H1 (cell line): ENCODE measurements at regions not wholly inside any gene's neighbourhood (a gene's known extent, or its start where the extent isn't known, plus 50 kb on each side); places are given as distances from the start of the nearest gene placed in this dataset.

Experiments
- CTCF ChIA-PET: fragments of 300-600 bp; sonication (Branson Sonifier 250); formaldehyde crosslinking; loops from one replicate; lab custom pipeline; 2021; ENCODE audit not compliant: partially characterized antibody; lab: Charles Lee
- POLR2A ChIA-PET: fragments of 300-600 bp; sonication (Branson Sonifier 250); formaldehyde crosslinking; loops from one replicate; lab custom pipeline; 2021; ENCODE audit warnings: inconsistent platforms; ENCODE audit not compliant: partially characterized antibody; lab: Charles Lee
- DNase-seq, 2 experiments: peaks; one replicate each; pipeline versions ENCODE4 v3.0.0 to v3.0.0-alpha.2; 2010 to 2022; ENCODE audit warnings: low spot score in 2 of 2, low read depth in 1 of 2, mixed read lengths in 1 of 2
- FAIRE-seq: peaks from 2 replicates; lab custom pipeline; 2011; peaks lifted over from hg19 to GRCh38; lab: Jason Lieb, UNC
- H2AFZ ChIP-seq: 2 replicates; pipeline ENCODE4 v1.8.1; 2012; ENCODE audit warnings: low read length, inconsistent platforms
- H2AK5ac ChIP-seq: 2 replicates; pipeline ENCODE4 v1.6.1; 2013; ENCODE audit warnings: low read depth, low read length
- H2BK120ac ChIP-seq: replicated peaks from 2 replicates; pipeline ENCODE3; 2013; ENCODE audit warnings: low read depth, low read length, inconsistent platforms
- H2BK12ac ChIP-seq: 2 replicates; pipeline ENCODE4 v1.6.1; 2013; ENCODE audit warnings: low read depth, low read length
- H2BK15ac ChIP-seq: 2 replicates; pipeline ENCODE4 v1.6.1; 2013; ENCODE audit warnings: low read length
- H2BK20ac ChIP-seq: 2 replicates; pipeline ENCODE4 v1.6.1; 2013; ENCODE audit warnings: low read length
- H2BK5ac ChIP-seq: 2 replicates; pipeline ENCODE4 v1.6.1; 2013; ENCODE audit warnings: low read depth, low read length
- H3K14ac ChIP-seq: 2 replicates; pipeline ENCODE4 v1.6.1; 2013; ENCODE audit warnings: inconsistent platforms; ENCODE audit not compliant: insufficient read length
- H3K18ac ChIP-seq: 2 replicates; pipeline ENCODE4 v1.6.1; 2013; ENCODE audit warnings: low read length; ENCODE audit errors: extremely low read depth
- H3K23ac ChIP-seq: 2 replicates; pipeline ENCODE4 v1.6.1; 2013; ENCODE audit warnings: inconsistent platforms; ENCODE audit not compliant: insufficient read length
- H3K23me2 ChIP-seq: 2 replicates; pipeline ENCODE4 v1.6.1; 2013; ENCODE audit warnings: low read depth, low read length
- H3K27ac ChIP-seq: 2 replicates; pipeline ENCODE4 v1.6.1; 2011; ENCODE audit warnings: low read depth, low read length, inconsistent platforms
- H3K27me3 ChIP-seq, 4 experiments: replicated peaks in 1 of 4; 1 replicate in 1 of 4; 2 replicates in 3 of 4; pipeline versions ENCODE4 v1.6.1 to v1.8.1; 2011 to 2013; ENCODE audit warnings: low read length in 3 of 4, mild to moderate bottlenecking in 3 of 4, inconsistent platforms in 2 of 4, mixed read lengths in 2 of 4, moderate library complexity in 1 of 4; ENCODE audit not compliant: control insufficient read depth in 3 of 4, insufficient read depth in 3 of 4; ENCODE audit errors: extremely low read depth in 1 of 4
- H3K36me3 ChIP-seq, 4 experiments: 2 replicates each; pipeline versions ENCODE4 v1.6.1 to v1.8.1; 2011 to 2013; ENCODE audit warnings: mild to moderate bottlenecking in 4 of 4, low read length in 3 of 4, moderate library complexity in 2 of 4, control low read depth in 1 of 4, inconsistent platforms in 1 of 4; ENCODE audit not compliant: insufficient read depth in 4 of 4, control insufficient read depth in 2 of 4
- H3K4ac ChIP-seq: replicated peaks from 2 replicates; pipeline ENCODE3; 2013; ENCODE audit warnings: low read length, low read depth, mixed read lengths, inconsistent platforms; ENCODE audit not compliant: insufficient read length
- H3K4me1 ChIP-seq, 4 experiments: replicated peaks in 1 of 4; 1 replicate in 1 of 4; 2 replicates in 3 of 4; pipeline versions ENCODE4 v1.6.1 to v1.8.1; 2011 to 2013; ENCODE audit warnings: low read length in 3 of 4, inconsistent platforms in 2 of 4, mixed read lengths in 1 of 4; ENCODE audit not compliant: insufficient read depth in 4 of 4, control insufficient read depth in 3 of 4
- H3K4me2 ChIP-seq, 2 experiments: 2 replicates each; pipeline versions ENCODE4 v1.6.1 to v1.8.1; 2011 to 2013; ENCODE audit warnings: low read depth in 2 of 2, low read length in 2 of 2, control low read depth in 1 of 2, inconsistent platforms in 1 of 2, mild to moderate bottlenecking in 1 of 2; ENCODE audit not compliant: insufficient read depth in 1 of 2
- H3K4me3 ChIP-seq, 4 experiments: fragments of 200-600, 300-600 bp in 1 of 4; sonication (generic), shearing (Covaris generic), sonication (Bioruptor Twin) in 1 of 4; 2 replicates each; pipeline versions ENCODE4 v1.5.1 to v1.8.1; 2011 to 2016; ENCODE audit warnings: low read length in 4 of 4, low read depth in 3 of 4, control low read depth in 2 of 4, inconsistent platforms in 2 of 4, mild to moderate bottlenecking in 2 of 4, mixed read lengths in 1 of 4, moderate library complexity in 1 of 4; ENCODE audit not compliant: insufficient read depth in 2 of 4; ENCODE audit errors: extremely low read depth in 1 of 4
- H3K56ac ChIP-seq: replicated peaks from 2 replicates; pipeline ENCODE3; 2013; ENCODE audit warnings: low read depth, mild to moderate bottlenecking, mixed read lengths, low read length, inconsistent platforms; ENCODE audit not compliant: insufficient read length
- H3K79me1 ChIP-seq: 2 replicates; pipeline ENCODE4 v1.6.1; 2013; ENCODE audit warnings: low read depth, low read length, control low read depth
- H3K79me2 ChIP-seq, 2 experiments: 2 replicates each; pipeline versions ENCODE4 v1.6.1 to v1.8.1; 2012 to 2013; ENCODE audit warnings: low read length in 2 of 2, mild to moderate bottlenecking in 2 of 2, inconsistent platforms in 1 of 2; ENCODE audit not compliant: insufficient read depth in 2 of 2, control insufficient read depth in 1 of 2
- H3K9ac ChIP-seq, 4 experiments: replicated peaks in 1 of 4; 1 replicate in 1 of 4; 2 replicates in 3 of 4; pipeline versions ENCODE4 v1.6.1 to v1.8.1; 2011 to 2013; ENCODE audit warnings: low read depth in 3 of 4, low read length in 3 of 4, control low read depth in 2 of 4, mild to moderate bottlenecking in 2 of 4, moderate library complexity in 2 of 4, inconsistent platforms in 1 of 4; ENCODE audit errors: extremely low read depth in 1 of 4
- H3K9me3 ChIP-seq, 2 experiments: 2 replicates each; pipeline versions ENCODE4 v1.6.1 to v1.8.1; 2012 to 2013; ENCODE audit warnings: mild to moderate bottlenecking in 2 of 2, moderate library complexity in 2 of 2, control low read depth in 1 of 2, inconsistent platforms in 1 of 2, low read depth in 1 of 2, low read length in 1 of 2, mixed read lengths in 1 of 2; ENCODE audit not compliant: insufficient read depth in 2 of 2
- H4K20me1 ChIP-seq, 2 experiments: replicated peaks in 1 of 2; 2 replicates each; pipeline versions ENCODE3 to v1.8.1; 2011 to 2013; ENCODE audit warnings: inconsistent platforms in 2 of 2, low read length in 2 of 2, mild to moderate bottlenecking in 1 of 2; ENCODE audit not compliant: insufficient read depth in 2 of 2, control insufficient read depth in 1 of 2
- H4K5ac ChIP-seq: 2 replicates; pipeline ENCODE4 v1.6.1; 2013; ENCODE audit warnings: low read length, low read depth, mixed read lengths, inconsistent platforms; ENCODE audit not compliant: insufficient read length
- H4K8ac ChIP-seq: 2 replicates; pipeline ENCODE4 v1.8.0; 2013; ENCODE audit warnings: mild to moderate bottlenecking, moderate library complexity, low read length, inconsistent platforms; ENCODE audit not compliant: insufficient read depth; ENCODE audit errors: extremely low read depth
- H4K91ac ChIP-seq: replicated peaks from 2 replicates; pipeline ENCODE3; 2013; ENCODE audit warnings: low read length, mixed read lengths, inconsistent platforms; ENCODE audit not compliant: insufficient read length
- WGBS, 2 experiments: shearing (Covaris generic) in 1 of 2; methylation state at CpG; one replicate each; pipeline versions ENCODE4 v1.1.6 to v1.1.7; 2013 to 2015; ENCODE audit warnings: low lambda C conversion rate in 2 of 2, mixed read lengths in 2 of 2, inconsistent platforms in 1 of 2, low coverage in 1 of 2, missing lambda C conversion rate in 1 of 2; ENCODE audit not compliant: insufficient replicate concordance in 2 of 2, insufficient coverage in 1 of 2, insufficient read length in 1 of 2; ENCODE audit errors: extremely low coverage in 1 of 2, missing lambda C conversion rate in 1 of 2; 5-methylcytosine and 5-hydroxymethylcytosine counted together

- H3K4me1 ChIP-seq, result no peaks in the 10 kb centered on the region; a peak in 1 of 7 replicates
- H3K4me2 ChIP-seq, result no peak overlapping the region
- H4K8ac ChIP-seq, result no peak overlapping the region
- POLR2A ChIA-PET, result no interaction called here
- no peak overlapping the region for H2AK5ac ChIP-seq
- no peaks in the 10 kb centered on the region for H3K23me2 ChIP-seq
- H3K27me3 ChIP-seq, result no peaks in the 10 kb centered on the region
- H3K79me2 ChIP-seq, result no peaks in the 10 kb centered on the region
- no peak overlapping the region for H3K27ac ChIP-seq
- H2AFZ ChIP-seq, result no peak overlapping the region
- H3K36me3 ChIP-seq, result no peaks in the 10 kb centered on the region; a peak in 1 of 8 replicates
- H3K18ac ChIP-seq, result no peak overlapping the region
- no peak overlapping the region for H2BK12ac ChIP-seq
- no peaks in the 10 kb centered on the region for H3K9me3 ChIP-seq
- H4K91ac ChIP-seq, result no peak overlapping the region
- DNase-seq, result no peak
- H3K56ac ChIP-seq, result no peak overlapping the region
- no peaks in the 10 kb centered on the region for H4K20me1 ChIP-seq
- no peak overlapping the region for H3K9ac ChIP-seq
- CTCF ChIA-PET, result no interaction called here
- peak; percentile 45 for FAIRE-seq
- no peak overlapping the region for H2BK120ac ChIP-seq
- H3K23ac ChIP-seq, result no peak overlapping the region
- no peak overlapping the region for H3K14ac ChIP-seq
- H3K4ac ChIP-seq, result no peak overlapping the region
- WGBS, 2 experiments, result 94% methylated on average over 4 of the region's 4 CpGs; no CpG with 5 or more reads in 1 of the 2 experiments
- no peaks in the 10 kb centered on the region for H3K79me1 ChIP-seq
- H4K5ac ChIP-seq, result no peak overlapping the region
- no peak overlapping the region for H2BK20ac ChIP-seq
- H2BK15ac ChIP-seq, result no peak overlapping the region
- H2BK5ac ChIP-seq, result no peak overlapping the region
- no peak overlapping the region for H3K4me3 ChIP-seq
Observed at GRCh38 chr11:106461839-106462545, 384.5 kb downstream of the AASDHPPT start.
